ENCODE measurements at regions not wholly inside any gene's neighbourhood (a gene's known extent, or its start where the extent isn't known, plus 50 kb on each side); places are given as distances from the start of the nearest gene placed in this dataset.

GRCh38 chr11:122172352-122173073, 56.5 kb upstream of the BLID start:
- TF ChIP-seq TEAD4 (IDR thresholded peaks at IDR 0.05; ENCODE audit: low read depth, low read length) = no peak
- no peak for TF ChIP-seq POLR2A (IDR thresholded peaks at IDR 0.05; ENCODE audit: control extremely low read depth in 1 of 2, low read depth in 2 of 2, low read length in 2 of 2)
- TF ChIP-seq, protein P1, sequence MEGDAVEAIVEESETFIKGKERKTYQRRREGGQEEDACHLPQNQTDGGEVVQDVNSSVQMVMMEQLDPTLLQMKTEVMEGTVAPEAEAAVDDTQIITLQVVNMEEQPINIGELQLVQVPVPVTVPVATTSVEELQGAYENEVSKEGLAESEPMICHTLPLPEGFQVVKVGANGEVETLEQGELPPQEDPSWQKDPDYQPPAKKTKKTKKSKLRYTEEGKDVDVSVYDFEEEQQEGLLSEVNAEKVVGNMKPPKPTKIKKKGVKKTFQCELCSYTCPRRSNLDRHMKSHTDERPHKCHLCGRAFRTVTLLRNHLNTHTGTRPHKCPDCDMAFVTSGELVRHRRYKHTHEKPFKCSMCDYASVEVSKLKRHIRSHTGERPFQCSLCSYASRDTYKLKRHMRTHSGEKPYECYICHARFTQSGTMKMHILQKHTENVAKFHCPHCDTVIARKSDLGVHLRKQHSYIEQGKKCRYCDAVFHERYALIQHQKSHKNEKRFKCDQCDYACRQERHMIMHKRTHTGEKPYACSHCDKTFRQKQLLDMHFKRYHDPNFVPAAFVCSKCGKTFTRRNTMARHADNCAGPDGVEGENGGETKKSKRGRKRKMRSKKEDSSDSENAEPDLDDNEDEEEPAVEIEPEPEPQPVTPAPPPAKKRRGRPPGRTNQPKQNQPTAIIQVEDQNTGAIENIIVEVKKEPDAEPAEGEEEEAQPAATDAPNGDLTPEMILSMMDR (IDR thresholded peaks at IDR 0.05; ENCODE audit: control extremely low read depth in 1 of 3, insufficient read depth in 1 of 3, low read depth in 1 of 3, low read length in 3 of 3) = no peak
- no peak for TF ChIP-seq EP300 (IDR thresholded peaks at IDR 0.05; ENCODE audit: borderline replicate concordance in 1 of 2, low read depth in 2 of 2, low read length in 2 of 2)
- no peak for TF ChIP-seq GABPA (IDR thresholded peaks at IDR 0.05; ENCODE audit: borderline replicate concordance, insufficient read depth, low read length)
- TF ChIP-seq CHD2 (IDR thresholded peaks at IDR 0.05; ENCODE audit: low read length) = no peak
- no peak for TF ChIP-seq EZH2 (IDR thresholded peaks at IDR 0.05; ENCODE audit: low read depth, low read length, severe bottlenecking)
- no peak for TF ChIP-seq BRCA1 (IDR thresholded peaks at IDR 0.05; ENCODE audit: low read depth, low read length)
- no peak for TF ChIP-seq SRF (IDR thresholded peaks at IDR 0.05; ENCODE audit: low read depth, low read length)

Measured in H1 (cell line).